ENCODE measurements at regions not wholly inside any gene's neighbourhood (a gene's known extent, or its start where the extent isn't known, plus 50 kb on each side); places are given as distances from the start of the nearest gene placed in this dataset.
"Not testable (repeated sequence)": the region's sequence is repeated elsewhere in the genome, so short reads cannot be mapped to it uniquely, and the experiment has no call there.

DNA sequence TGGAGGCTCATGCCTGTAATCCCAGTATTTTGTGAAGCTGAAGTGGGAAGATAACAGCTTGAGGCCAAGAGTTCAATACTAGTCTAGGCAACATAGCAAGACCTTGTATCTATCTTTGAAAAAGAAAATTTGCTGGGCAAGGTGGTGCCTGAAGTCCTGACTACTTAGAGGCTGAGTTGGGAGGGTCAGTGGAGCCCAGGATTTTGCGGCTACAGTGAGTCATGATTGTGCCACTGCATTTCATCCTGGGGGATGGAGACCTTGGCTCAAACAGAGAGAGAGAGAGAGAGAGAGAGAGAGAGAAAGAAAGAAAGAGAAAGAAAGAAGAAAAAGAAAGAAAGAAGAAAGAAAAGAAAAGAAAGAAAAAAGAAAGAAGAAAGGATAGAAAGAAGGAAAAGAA is 1872.3 kb upstream of the PCDH20 start:
- no peak for DNase-seq (ENCODE audit: low spot score)

GRCh38 chr13:63285426-63285825 is 1869.8 kb upstream of the PCDH20 start:
- no peak overlapping the region for H3K27ac ChIP-seq
- POLR2A ChIA-PET (ENCODE audit: low non-redundant PET), result no interaction called here

More for the DNA sequence above, 1872.3 kb upstream of the PCDH20 start:
- ChIA-PET POLR2A (ENCODE audit: low non-redundant PET) (no interaction called here), CTCF (no interaction called here)
- H3K27ac ChIP-seq, result no peak overlapping the region
- TF ChIP-seq, protein P1, sequence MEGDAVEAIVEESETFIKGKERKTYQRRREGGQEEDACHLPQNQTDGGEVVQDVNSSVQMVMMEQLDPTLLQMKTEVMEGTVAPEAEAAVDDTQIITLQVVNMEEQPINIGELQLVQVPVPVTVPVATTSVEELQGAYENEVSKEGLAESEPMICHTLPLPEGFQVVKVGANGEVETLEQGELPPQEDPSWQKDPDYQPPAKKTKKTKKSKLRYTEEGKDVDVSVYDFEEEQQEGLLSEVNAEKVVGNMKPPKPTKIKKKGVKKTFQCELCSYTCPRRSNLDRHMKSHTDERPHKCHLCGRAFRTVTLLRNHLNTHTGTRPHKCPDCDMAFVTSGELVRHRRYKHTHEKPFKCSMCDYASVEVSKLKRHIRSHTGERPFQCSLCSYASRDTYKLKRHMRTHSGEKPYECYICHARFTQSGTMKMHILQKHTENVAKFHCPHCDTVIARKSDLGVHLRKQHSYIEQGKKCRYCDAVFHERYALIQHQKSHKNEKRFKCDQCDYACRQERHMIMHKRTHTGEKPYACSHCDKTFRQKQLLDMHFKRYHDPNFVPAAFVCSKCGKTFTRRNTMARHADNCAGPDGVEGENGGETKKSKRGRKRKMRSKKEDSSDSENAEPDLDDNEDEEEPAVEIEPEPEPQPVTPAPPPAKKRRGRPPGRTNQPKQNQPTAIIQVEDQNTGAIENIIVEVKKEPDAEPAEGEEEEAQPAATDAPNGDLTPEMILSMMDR (conservative IDR thresholded peaks at IDR 0.05; ENCODE audit: low read depth), result no peak

DNA sequence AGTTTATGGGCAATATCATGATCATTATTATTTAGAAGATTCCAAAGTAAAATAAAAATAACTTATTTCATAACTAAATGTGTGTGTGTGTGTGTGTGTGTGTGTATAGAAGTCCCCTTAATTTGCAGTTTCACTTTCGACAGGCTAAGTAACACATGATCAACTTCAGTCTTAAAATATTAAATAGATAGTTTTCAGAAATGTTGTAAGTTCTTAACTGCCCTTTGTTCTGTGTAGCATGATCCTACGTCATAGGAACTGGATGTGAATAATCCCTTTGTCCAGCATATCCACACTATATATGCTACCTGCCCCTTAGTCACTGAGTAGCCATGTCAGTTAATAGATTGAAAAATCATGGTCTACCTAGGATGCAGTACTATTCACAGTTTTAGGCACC is 1863.5 kb upstream of the PCDH20 start:
- no peak for DNase-seq (ENCODE audit: low spot score)
- POLR2A ChIA-PET (ENCODE audit: low non-redundant PET), result no interaction called here
- H3K27ac ChIP-seq, result no peak overlapping the region
- TF ChIP-seq, protein P1 (conservative IDR thresholded peaks at IDR 0.05; ENCODE audit: low read depth), result no peak
- CTCF ChIA-PET, result no interaction called here

More at GRCh38 chr13:63285426-63285825, 1869.8 kb upstream of the PCDH20 start:
- CTCF ChIA-PET, result no interaction called here
- DNase-seq (ENCODE audit: low spot score), result no peak
- TF ChIP-seq, protein P1 (conservative IDR thresholded peaks at IDR 0.05; ENCODE audit: low read depth), result no peak

DNA sequence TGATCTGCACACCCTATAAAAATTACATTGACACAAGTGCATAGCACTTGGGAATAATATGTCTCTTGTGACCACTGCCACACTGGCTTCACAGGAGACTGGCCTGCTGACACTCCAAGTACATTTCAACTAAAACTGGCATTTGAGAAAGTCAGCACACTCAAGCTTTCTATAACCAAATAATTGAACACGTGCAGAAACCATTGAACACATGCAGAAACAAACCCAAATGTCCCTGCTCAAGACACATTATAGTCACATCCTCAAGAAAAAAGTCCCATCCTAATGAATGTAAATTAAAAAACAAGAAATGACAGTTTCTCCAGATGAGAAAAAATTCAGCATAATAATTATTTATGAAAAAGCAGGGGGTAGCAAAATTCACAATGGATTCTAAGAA is 1859.1 kb upstream of the PCDH20 start:
- ChIA-PET CTCF (interaction anchor here (0.7 kb wide), 1 partner anchor 29 kb away, joined by 3 read pairs; no protein-coding TSS in a partner anchor), POLR2A (ENCODE audit: low non-redundant PET) (no interaction called here)
- TF ChIP-seq, protein P1 (conservative IDR thresholded peaks at IDR 0.05; ENCODE audit: low read depth), result no peak
- no peak for DNase-seq (ENCODE audit: low spot score)
- no peak overlapping the region for H3K27ac ChIP-seq

DNA sequence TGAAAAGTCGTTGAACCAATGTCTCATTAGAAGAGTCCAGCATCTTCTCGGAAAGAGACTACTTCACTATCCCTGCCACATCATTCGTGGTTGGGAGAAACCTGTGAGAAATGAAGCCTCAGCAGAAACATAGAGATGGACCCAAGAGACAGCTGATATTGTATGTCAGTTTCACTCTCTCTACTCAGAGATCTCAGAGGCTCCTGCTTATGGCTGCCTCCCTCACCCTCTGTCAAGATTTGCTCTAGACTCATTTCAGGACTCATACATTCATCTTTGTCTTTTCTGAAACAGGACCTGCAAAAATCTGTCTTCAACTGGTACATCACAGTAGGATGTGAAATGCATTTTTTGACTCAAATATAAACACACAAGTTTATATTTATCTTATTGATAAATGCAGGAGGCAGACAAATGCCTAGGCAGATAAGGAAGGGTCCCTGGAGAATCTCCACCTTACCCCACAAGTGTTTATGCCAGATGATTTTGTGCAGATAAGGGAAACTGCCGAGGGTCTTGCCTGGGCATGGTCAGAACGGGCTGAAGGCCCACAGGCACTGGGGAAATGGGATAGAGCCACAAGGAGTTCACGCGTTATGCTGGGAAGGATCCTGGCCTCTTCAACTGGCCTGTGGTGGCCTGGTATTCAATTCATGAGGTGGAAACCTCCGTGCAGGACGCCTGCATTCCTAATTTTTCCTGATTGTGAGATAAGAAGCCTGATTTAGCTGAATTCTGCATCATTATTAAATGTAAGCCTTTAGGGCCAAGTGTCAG is 1834.0 kb upstream of the PCDH20 start:
- ChIA-PET POLR2A (ENCODE audit: low non-redundant PET) (no interaction called here), CTCF (no interaction called here)
- TF ChIP-seq, protein P1 (conservative IDR thresholded peaks at IDR 0.05; ENCODE audit: low read depth), result no peak
- no peak overlapping the region for H3K27ac ChIP-seq
- no peak for DNase-seq (ENCODE audit: low spot score)

GRCh38 chr13:63236667-63237396 is 1821.2 kb upstream of the PCDH20 start:
- POLR2A ChIA-PET (ENCODE audit: low non-redundant PET); CTCF ChIA-PET; H3K27ac ChIP-seq; DNase-seq (ENCODE audit: low spot score): not testable (repeated sequence)

DNA sequence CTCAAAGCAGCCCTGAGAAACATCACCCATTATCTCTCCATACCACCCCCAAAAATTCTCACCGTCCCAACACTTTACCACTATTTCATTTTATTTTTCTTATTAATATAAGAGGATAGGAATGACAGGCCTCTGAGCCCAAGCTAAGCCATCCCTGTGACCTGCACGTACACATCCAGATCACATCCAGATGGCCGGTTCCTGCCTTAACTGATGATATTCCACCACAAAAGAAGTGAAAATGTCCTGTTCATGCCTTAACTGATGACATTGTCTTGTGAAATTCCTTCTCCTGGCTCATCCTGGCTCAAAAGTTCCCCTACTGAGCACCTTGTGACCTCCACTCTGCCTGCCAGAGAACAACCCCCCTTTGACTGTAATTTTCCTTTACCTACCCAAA is 1802.9 kb upstream of the PCDH20 start:
- CTCF ChIA-PET, result not testable (repeated sequence)

More for the DNA sequence above, 1802.9 kb upstream of the PCDH20 start:
- DNase-seq (ENCODE audit: low spot score); H3K27ac ChIP-seq; POLR2A ChIA-PET (ENCODE audit: low non-redundant PET): not testable (repeated sequence)
